Activated naive CD8-positive, alpha-beta T cell treated with anti-CD3 and anti-CD28 coated beads, Interleukin-2, amount 10 ng/mL, durations not matched to agents 7 days and 5 days (primary cell): ENCODE measurements at regions not wholly inside any gene's neighbourhood (a gene's known extent, or its start where the extent isn't known, plus 50 kb on each side); places are given as distances from the start of the nearest gene placed in this dataset.
"Not testable (repeated sequence)": the region's sequence is repeated elsewhere in the genome, so short reads cannot be mapped to it uniquely, and the experiment has no call there.

ENCODE experiments used
- ATAC-seq: fragments of 150-1000 bp; cut with Tn5 transposase; one replicate; pipeline ENCODE4 v1.10.0; 2021; ENCODE audit warnings: low read depth, moderate library complexity
- POLR2A ChIA-PET: fragments of 350-600 bp; sonication (Branson Sonifier 250); formaldehyde crosslinking; loops from one replicate; lab custom pipeline; 2021; ENCODE audit warnings: antibody characterized with exemption; lab: Charles Lee
- DNase-seq: peaks from one replicate; pipeline ENCODE4 v3.0.0; 2021
- H3K27ac Mint-ChIP-seq: one replicate; pipeline ENCODE4 v1.8.0; 2022; ENCODE audit warnings: mild to moderate bottlenecking, mixed read lengths
- H3K27me3 Mint-ChIP-seq: one replicate; pipeline ENCODE4 v1.8.0; 2022; ENCODE audit warnings: mild to moderate bottlenecking, moderate library complexity, mixed read lengths
- H3K36me3 Mint-ChIP-seq: one replicate; pipeline ENCODE4 v1.8.0; 2021; ENCODE audit warnings: mild to moderate bottlenecking, mixed read lengths
- H3K4me1 Mint-ChIP-seq: one replicate; pipeline ENCODE4 v1.8.0; 2021; ENCODE audit warnings: mixed read lengths
- H3K4me3 Mint-ChIP-seq: one replicate; pipeline ENCODE4 v1.8.0; 2022; ENCODE audit warnings: mild to moderate bottlenecking, moderate library complexity, mixed read lengths
- H3K9me3 Mint-ChIP-seq: one replicate; pipeline ENCODE4 v1.8.0; 2021; ENCODE audit warnings: mixed read lengths

DNA sequence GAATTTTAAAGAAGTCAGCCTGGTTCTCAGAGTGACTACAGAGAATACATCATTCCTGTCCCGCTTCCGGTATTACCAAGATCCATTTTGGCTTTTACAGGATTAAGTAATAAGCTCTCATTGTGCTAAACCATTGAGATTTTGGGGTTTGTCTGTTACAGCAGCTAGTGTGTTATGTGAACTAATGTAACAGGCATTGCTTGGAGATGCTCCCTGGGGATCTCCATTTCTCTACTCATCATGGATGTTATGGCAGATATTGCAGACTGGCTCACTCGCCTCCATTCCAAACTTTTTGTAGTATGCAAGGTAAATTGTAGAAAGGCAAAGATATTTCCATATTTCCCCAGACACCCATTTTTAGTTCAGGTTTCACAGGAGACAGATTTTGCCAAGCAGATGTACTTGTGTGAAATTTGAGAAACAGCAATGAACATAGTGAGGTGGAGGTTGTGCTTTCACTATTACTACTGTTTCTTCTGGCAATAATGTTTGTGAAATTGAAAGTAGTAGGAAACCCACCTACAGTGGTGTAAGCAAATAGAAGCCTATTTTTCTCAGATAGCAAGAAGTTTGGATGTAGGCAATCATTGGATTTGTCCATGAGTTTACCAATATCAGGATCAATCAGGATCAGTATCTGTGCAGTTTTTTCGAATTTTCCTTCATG lies 177.1 kb upstream of the GALNT15 start:
- no peak for ATAC-seq
- POLR2A ChIA-PET, result no interaction called here

DNA sequence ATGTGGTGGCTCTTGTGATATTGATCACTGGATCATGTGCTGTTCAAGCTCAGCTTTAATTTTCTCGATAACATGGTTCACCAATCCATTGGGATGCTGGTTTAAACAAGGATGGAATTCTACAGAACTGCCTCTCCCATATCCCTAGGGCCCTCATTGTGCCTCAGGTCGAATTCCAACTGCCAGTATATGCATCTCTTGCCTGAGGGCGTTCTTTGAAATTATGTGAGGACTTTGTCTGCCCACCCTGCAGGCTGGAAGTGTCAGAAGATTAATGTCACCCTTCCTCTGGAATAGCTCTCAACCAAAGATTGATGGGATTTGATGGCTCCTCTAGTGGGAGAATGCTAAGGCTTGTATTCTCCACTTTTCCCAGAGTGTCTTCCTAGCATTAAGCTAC lies 175.6 kb upstream of the GALNT15 start:
- no peak overlapping the region for H3K4me3 Mint-ChIP-seq
- H3K27ac Mint-ChIP-seq, result no peak overlapping the region
- H3K27me3 Mint-ChIP-seq, result peaks cover 5% of the 10 kb centered on the region
- DNase-seq (no peak), ATAC-seq (no peak)
- POLR2A ChIA-PET, result no interaction called here
- peaks cover 5% of the 10 kb centered on the region for H3K4me1 Mint-ChIP-seq
- no peaks in the 10 kb centered on the region for H3K36me3 Mint-ChIP-seq
- H3K9me3 Mint-ChIP-seq, result peaks cover 2% of the 10 kb centered on the region

More for the DNA sequence above, 177.1 kb upstream of the GALNT15 start:
- Mint-ChIP-seq H3K27me3 (peaks cover 5% of the 10 kb centered on the region), H3K36me3 (no peaks in the 10 kb centered on the region), H3K4me1 (peaks cover 5% of the 10 kb centered on the region), H3K27ac (no peak overlapping the region), H3K9me3 (peaks cover 2% of the 10 kb centered on the region), H3K4me3 (no peak overlapping the region)
- no peak for DNase-seq

DNA sequence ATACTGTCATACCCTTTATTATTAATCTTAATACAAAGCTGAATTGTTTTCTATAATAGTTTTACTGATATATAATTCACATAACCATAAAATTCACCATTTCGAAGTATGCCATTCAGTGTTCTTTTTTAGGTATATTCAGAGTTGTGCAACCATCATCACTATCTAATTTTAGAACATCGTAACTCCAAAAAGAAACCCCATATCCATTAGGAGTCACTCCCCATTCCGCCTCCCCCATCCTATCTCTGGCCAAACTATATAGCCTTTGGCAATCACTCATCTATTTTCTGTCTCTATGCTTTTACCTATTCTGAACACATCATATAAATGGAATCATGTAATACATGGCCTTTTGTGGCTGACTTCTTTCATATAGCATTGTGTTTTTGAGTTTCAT lies 169.7 kb upstream of the GALNT15 start:
- no peak for DNase-seq
- no peak for ATAC-seq
- Mint-ChIP-seq H3K9me3 (peaks cover 7% of the 10 kb centered on the region), H3K27ac (no peak overlapping the region), H3K36me3 (no peaks in the 10 kb centered on the region), H3K27me3 (peaks cover 4% of the 10 kb centered on the region), H3K4me3 (no peak overlapping the region), H3K4me1 (no peaks in the 10 kb centered on the region)
- POLR2A ChIA-PET, result no interaction called here

DNA sequence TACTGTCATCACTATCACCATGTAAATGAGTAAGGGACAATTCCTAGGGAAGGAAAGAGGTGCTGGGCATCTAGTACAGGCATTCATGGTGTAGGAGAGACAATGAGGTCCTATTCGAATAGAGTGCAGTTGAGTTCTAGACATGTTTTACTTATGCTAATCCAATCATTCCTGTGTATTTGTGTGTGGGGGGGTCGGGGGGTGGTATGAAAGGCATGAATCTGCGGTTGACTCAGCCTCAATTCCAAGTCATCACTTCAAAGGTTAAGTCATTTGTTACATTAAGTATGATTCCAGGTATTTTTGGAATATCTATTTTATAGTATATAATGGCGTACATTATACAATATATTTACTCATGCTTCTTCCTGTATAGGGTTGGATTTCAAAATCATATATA lies 163.1 kb upstream of the GALNT15 start:
- peaks cover 4% of the 10 kb centered on the region for H3K27me3 Mint-ChIP-seq
- ATAC-seq, result no peak
- no peak overlapping the region for H3K4me3 Mint-ChIP-seq
- POLR2A ChIA-PET, result no interaction called here
- no peaks in the 10 kb centered on the region for H3K36me3 Mint-ChIP-seq
- no peak overlapping the region for H3K27ac Mint-ChIP-seq
- H3K4me1 Mint-ChIP-seq, result no peaks in the 10 kb centered on the region
- no peak for DNase-seq
- H3K9me3 Mint-ChIP-seq, result peaks cover 7% of the 10 kb centered on the region

DNA sequence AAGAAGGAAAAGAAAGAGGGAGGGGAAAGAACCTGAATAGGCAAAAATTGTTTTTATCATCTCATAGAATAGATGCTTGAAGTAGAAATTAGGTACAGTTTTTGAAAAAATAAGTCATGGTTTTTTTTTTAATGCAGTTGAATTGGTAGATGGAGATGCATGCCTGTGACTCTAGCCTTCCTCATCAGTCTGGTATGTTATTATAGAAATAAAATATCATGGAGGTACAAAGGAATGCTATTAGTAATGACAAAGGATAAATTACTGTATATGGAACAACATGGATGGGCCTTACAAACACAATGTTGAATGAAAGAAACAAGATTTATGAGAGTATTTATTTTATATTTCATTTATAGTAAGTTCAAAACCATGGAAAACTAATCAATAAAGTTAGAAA lies 162.4 kb upstream of the GALNT15 start:
- no peaks in the 10 kb centered on the region for H3K4me1 Mint-ChIP-seq
- no peak overlapping the region for H3K27ac Mint-ChIP-seq
- ATAC-seq (no peak), DNase-seq (no peak)
- H3K36me3 Mint-ChIP-seq, result no peaks in the 10 kb centered on the region
- POLR2A ChIA-PET, result no interaction called here
- H3K27me3 Mint-ChIP-seq, result peaks cover 4% of the 10 kb centered on the region
- H3K9me3 Mint-ChIP-seq, result peaks cover 7% of the 10 kb centered on the region
- H3K4me3 Mint-ChIP-seq, result no peak overlapping the region

DNA sequence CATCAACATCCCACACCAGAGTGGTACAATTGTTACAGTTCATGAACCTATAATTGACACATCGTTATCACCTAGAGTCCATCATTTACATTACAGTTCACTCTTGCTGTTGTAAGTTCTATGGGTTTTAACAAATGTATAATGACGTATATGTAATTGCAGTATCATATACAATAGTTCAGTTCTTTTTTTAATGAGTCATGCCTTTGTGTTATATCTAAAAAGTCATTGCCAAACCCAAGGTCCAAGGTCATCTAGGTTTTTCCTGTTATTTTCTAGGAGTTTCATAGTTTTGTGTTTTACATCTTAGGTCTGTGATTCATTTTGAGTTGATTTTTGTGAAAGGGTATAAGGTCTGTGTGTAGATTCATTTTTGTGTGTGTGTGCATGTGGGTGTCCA lies 160.9 kb upstream of the GALNT15 start:
- no peak for DNase-seq
- POLR2A ChIA-PET, result no interaction called here
- H3K9me3 Mint-ChIP-seq, result no peaks in the 10 kb centered on the region
- no peak overlapping the region for H3K27ac Mint-ChIP-seq
- H3K4me3 Mint-ChIP-seq, result no peak overlapping the region
- H3K27me3 Mint-ChIP-seq, result peaks cover 1% of the 10 kb centered on the region
- no peaks in the 10 kb centered on the region for H3K36me3 Mint-ChIP-seq
- H3K4me1 Mint-ChIP-seq, result no peaks in the 10 kb centered on the region
- no peak for ATAC-seq

DNA sequence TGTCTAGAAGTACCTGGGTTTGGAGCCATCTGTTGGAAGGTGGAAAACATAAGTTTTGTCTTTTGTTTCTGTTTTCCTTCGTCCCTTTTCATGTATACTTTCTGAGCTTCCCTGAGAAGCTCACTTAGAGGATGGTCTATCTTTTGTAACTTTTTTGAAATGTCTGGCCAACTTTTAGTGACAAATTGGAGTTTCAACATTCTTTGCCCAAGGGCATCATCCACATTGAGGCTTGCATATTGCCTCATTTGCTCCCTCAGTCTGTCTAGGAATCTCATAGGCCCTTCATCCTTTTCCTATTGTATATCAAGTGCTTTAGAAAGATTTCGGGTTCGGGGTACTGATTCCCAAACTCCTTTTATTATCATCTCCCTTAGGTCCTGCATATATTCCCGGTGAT lies 152.7 kb upstream of the GALNT15 start:
- H3K4me1 Mint-ChIP-seq, H3K4me3 Mint-ChIP-seq, H3K9me3 Mint-ChIP-seq, POLR2A ChIA-PET, H3K27me3 Mint-ChIP-seq, H3K27ac Mint-ChIP-seq, DNase-seq, H3K36me3 Mint-ChIP-seq, ATAC-seq: not testable (repeated sequence)

DNA sequence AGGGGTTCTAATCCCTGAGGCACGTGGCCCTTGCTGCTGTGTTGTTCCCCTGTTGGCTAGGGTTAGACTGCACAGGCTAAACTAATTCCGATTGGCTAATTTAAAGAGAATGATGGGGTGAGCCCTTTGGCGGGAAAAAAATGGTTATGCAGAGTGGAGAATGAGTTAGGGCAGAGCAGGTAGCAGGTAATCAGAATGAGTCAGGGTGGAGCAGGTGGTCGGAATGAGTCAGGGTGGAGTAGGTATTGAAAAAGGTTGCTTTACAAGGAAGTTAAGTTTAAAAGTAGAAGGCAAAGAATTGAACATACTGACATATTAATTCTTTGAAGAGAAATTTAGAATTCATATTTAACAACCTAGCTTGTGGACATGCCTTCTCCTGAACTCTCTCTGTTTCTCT lies 150.6 kb upstream of the GALNT15 start:
- H3K4me3 Mint-ChIP-seq, POLR2A ChIA-PET, H3K4me1 Mint-ChIP-seq, ATAC-seq, DNase-seq, H3K36me3 Mint-ChIP-seq, H3K27ac Mint-ChIP-seq, H3K9me3 Mint-ChIP-seq: not testable (repeated sequence)
- peaks cover 14% of the 10 kb centered on the region for H3K27me3 Mint-ChIP-seq

DNA sequence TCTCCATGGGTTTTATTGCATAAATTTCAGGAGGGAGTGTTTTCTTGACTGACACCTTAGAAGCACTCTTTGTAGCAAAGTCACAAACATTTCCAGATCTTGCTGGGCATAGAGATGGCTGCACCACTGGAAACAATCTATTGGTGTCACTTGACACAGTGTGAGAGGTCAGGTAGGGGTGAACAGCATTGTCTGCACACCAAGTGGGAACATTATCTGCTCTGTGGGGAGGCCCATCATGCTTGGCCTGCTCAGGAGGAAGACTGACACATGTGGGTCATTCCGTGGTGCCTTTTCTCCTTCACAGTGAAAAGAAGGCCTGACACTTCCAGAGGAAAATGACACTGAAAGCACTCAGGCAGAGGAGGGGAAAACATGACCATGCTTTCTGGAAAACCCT lies 149.9 kb upstream of the GALNT15 start:
- Mint-ChIP-seq H3K9me3 (peaks cover 1% of the 10 kb centered on the region), H3K4me1 (no peaks in the 10 kb centered on the region), H3K36me3 (no peaks in the 10 kb centered on the region), H3K27me3 (peaks cover 14% of the 10 kb centered on the region), H3K4me3 (no peak overlapping the region), H3K27ac (no peak overlapping the region)
- no peak for ATAC-seq
- no peak for DNase-seq
- POLR2A ChIA-PET, result no interaction called here

DNA sequence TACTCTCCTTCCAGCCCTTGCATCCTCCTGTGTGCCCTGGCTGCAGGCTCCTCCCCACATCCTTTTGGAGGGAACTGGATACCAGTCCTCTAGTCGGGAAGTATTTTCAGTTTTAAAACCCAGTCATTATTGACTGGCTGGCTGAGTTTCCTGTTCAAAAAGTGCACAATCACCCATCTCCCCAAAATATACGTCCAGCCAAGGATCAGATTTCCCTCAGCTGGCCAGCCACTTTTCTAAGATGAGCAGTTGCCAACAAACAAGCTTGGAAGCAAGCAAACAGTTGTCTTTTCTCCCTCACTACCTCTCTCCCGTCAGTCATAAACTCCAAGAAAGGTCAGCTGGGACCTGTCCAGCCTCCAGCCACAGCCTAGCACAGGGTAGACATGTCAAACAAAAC lies 147.7 kb upstream of the GALNT15 start:
- Mint-ChIP-seq H3K27ac (no peak overlapping the region), H3K4me1 (no peaks in the 10 kb centered on the region), H3K4me3 (no peak overlapping the region), H3K36me3 (no peaks in the 10 kb centered on the region), H3K27me3 (peaks cover 14% of the 10 kb centered on the region), H3K9me3 (peaks cover 1% of the 10 kb centered on the region)
- POLR2A ChIA-PET, result no interaction called here
- DNase-seq (no peak), ATAC-seq (no peak)

DNA sequence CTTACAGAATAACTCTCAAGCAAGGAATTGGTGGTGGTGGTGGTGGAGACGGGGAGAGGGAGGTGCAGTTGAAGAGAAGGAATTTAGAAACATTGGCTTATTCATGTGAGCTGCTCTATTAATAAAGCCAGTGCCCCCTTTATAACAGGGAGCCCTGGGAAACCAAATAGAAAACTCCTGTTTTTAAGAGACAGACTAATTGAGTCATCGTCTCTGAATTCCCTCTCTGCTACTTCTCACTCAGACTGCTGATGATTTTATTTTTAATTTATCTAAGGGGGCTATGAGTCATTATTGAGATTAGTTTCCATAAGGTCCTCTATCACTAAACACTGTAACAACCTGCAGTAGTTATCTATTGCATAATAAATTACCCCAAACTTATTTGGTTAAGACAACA lies 145.9 kb upstream of the GALNT15 start:
- Mint-ChIP-seq H3K27ac (no peak overlapping the region), H3K4me3 (no peak overlapping the region), H3K9me3 (no peaks in the 10 kb centered on the region), H3K27me3 (peaks cover 18% of the 10 kb centered on the region), H3K4me1 (no peaks in the 10 kb centered on the region), H3K36me3 (no peaks in the 10 kb centered on the region)
- POLR2A ChIA-PET, result no interaction called here
- no peak for DNase-seq
- no peak for ATAC-seq

DNA sequence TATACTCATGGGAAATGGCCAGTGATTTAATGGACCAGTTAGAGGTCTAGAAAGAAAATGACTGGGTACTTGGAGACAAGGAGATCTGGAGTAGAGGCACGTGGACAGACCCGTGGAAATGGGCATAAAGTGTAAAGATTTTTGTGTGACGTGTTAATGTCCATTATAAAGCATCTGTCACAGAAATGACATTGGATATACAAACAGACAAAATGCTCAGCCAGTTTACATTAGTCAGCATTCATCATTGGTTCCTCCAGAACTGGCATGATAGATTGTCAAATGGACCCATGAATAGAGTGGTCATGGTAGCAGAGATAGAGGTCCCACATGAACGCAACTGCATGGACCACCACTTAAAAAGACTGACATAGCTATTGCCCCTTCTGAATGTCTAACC lies 144.1 kb upstream of the GALNT15 start:
- DNase-seq (no peak), ATAC-seq (no peak)
- Mint-ChIP-seq H3K9me3 (no peaks in the 10 kb centered on the region), H3K27ac (no peak overlapping the region), H3K4me1 (no peaks in the 10 kb centered on the region), H3K4me3 (no peak overlapping the region), H3K27me3 (peaks cover 18% of the 10 kb centered on the region), H3K36me3 (no peaks in the 10 kb centered on the region)
- POLR2A ChIA-PET, result no interaction called here

DNA sequence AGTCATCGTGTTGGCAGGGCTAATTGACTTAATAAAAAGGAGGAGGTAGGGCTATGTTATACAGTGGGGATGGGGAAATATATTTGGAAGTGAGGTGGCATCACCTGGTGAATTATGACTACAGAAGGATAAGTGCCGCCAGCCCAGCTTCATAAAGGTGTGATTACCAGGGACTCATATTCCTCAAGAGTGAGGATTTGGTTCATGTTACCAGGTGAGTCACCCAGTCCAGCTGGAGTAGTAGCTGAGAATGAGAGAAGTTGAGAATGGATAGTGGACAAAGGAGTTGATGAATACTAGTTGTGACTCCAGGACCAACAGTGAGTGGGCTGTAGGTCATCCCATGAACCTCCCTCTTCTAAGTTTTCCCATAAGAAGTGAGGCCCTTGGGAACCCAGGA lies 143.0 kb upstream of the GALNT15 start:
- Mint-ChIP-seq H3K27ac (no peak overlapping the region), H3K27me3 (peaks cover 24% of the 10 kb centered on the region), H3K36me3 (no peaks in the 10 kb centered on the region), H3K4me1 (no peaks in the 10 kb centered on the region), H3K9me3 (no peaks in the 10 kb centered on the region), H3K4me3 (no peak overlapping the region)
- ATAC-seq (no peak), DNase-seq (no peak)
- POLR2A ChIA-PET, result no interaction called here

DNA sequence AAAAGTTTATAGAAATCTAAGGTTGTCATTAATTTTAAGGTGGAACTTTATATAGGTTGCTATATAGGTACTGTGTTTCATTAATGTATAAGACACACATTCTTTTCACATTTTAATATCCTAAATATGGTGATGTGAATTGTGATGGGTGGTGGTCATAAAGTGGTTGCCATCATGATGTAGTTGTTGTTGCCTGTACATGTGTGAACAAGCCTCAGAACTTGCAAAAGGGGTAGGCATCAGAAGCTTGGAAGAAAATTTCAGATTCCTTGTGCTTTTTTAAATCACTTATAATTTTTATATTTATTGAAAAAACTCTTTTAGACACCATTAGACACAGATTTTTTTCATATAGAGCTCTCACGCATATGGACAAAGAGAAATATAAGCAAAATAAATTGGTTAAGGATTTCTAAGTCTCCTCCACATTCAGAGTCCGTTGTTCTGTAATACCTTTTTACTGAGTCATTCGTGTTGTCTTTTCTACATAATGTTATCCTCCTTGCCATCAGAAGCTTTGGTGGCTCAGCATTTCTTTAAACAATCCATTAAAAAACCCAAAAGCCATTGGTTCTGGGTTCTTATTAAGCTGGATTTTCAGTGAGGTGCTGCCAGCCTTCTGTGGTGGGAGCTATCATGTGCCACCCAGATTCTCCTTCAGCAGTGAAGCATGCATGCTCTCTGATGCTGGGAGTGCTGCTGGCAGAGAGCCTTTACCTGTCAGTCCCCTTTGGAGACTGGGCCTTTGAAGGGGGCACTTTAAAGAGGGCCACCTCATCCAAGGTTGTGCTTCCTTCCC lies 140.4 kb upstream of the GALNT15 start:
- Mint-ChIP-seq H3K9me3 (no peaks in the 10 kb centered on the region), H3K36me3 (no peaks in the 10 kb centered on the region), H3K27ac (no peak overlapping the region), H3K27me3 (peaks cover 30% of the 10 kb centered on the region), H3K4me1 (no peaks in the 10 kb centered on the region), H3K4me3 (no peak overlapping the region)
- DNase-seq, result no peak
- POLR2A ChIA-PET, result no interaction called here
- no peak for ATAC-seq
